Upper lobe of left lung (tissue), 4 donors: ENCODE measurements at regions not wholly inside any gene's neighbourhood (a gene's known extent, or its start where the extent isn't known, plus 50 kb on each side); places are given as distances from the start of the nearest gene placed in this dataset.

Experiments
- CTCF ChIP-seq, 6 experiments: fragments of 450-650 bp in 4 of 6; fragments of 200-600 bp in 2 of 6; sonication (generic) in 2 of 6; IDR thresholded peaks; one replicate each; pipeline ENCODE4 v1.5.1; 2016 to 2019; ENCODE audit warnings: antibody characterized with exemption in 6 of 6
- EP300 ChIP-seq, 4 donors: sonication (generic); formaldehyde crosslinking; IDR thresholded peaks; one replicate each; pipeline ENCODE4 v1.5.1; 2017; ENCODE audit warnings: antibody characterized with exemption in 4 of 4, control low read depth in 2 of 4
- POLR2A ChIP-seq, 4 donors: fragments of 450-650 bp; IDR thresholded peaks; one replicate each; pipeline ENCODE4 v1.5.1; 2016 to 2017; ENCODE audit warnings: antibody characterized with exemption in 4 of 4, mild to moderate bottlenecking in 2 of 4
- POLR2AphosphoS5 ChIP-seq, 2 donors: sonication (generic); formaldehyde crosslinking; IDR thresholded peaks; one replicate each; pipeline ENCODE4 v1.5.1; 2017; ENCODE audit warnings: antibody characterized with exemption in 2 of 2

- TF ChIP-seq CTCF (IDR thresholded peaks at IDR 0.05) (no peak), POLR2A (IDR thresholded peaks at IDR 0.05) (no peak), POLR2AphosphoS5 (IDR thresholded peaks at IDR 0.05) (no peak), EP300 (IDR thresholded peaks at IDR 0.05) (no peak)
Observed at GRCh38 chr3:43966530-43966929, 275.2 kb upstream of the TOPAZ1 start.
